HG02798 (cell line): ENCODE measurements at regions not wholly inside any gene's neighbourhood (a gene's known extent, or its start where the extent isn't known, plus 50 kb on each side); places are given as distances from the start of the nearest gene placed in this dataset.
A peak's percentile ranks its signal among the peaks of the same experiment; 100 is the strongest.

Source experiments
- ATAC-seq: cut with Tn5 transposase; IDR thresholded peaks from one replicate; pipeline ENCODE4 v1.9.1; 2021; ENCODE audit warnings: mild to moderate bottlenecking; ENCODE audit not compliant: unreplicated experiment, poor library complexity

- ATAC-seq = no peak
Measured at GRCh38 chr3:59551834-59552233, 502.0 kb upstream of the CFAP20DC start.

GRCh38 chr3:59549962-59550361, 500.1 kb upstream of the CFAP20DC start:
- no peak for ATAC-seq

- ATAC-seq = no peak
Measured at GRCh38 chr3:59547874-59548273, 498.0 kb upstream of the CFAP20DC start.

- ATAC-seq = no peak
Measured at GRCh38 chr3:59546522-59546921, 496.7 kb upstream of the CFAP20DC start.

- no peak for ATAC-seq
Measured at GRCh38 chr3:59545374-59545773, 495.5 kb upstream of the CFAP20DC start.

- no peak for ATAC-seq
Measured at GRCh38 chr3:59542276-59542675, 492.5 kb upstream of the CFAP20DC start.

GRCh38 chr3:59540696-59541095, 490.9 kb upstream of the CFAP20DC start:
- ATAC-seq = peak; percentile 97

GRCh38 chr3:59540241-59540640, 490.4 kb upstream of the CFAP20DC start:
- ATAC-seq = no peak

- no peak for ATAC-seq
Measured at GRCh38 chr3:59538753-59539432, 489.1 kb upstream of the CFAP20DC start.

- ATAC-seq = no peak
Measured at GRCh38 chr3:59535791-59536221, 486.0 kb upstream of the CFAP20DC start.

- no peak for ATAC-seq
Measured at GRCh38 chr3:59531994-59532393, 482.2 kb upstream of the CFAP20DC start.

- no peak for ATAC-seq
Measured at GRCh38 chr3:59531066-59531745, 481.4 kb upstream of the CFAP20DC start.

- ATAC-seq = no peak
Measured at GRCh38 chr3:59528251-59528650, 478.4 kb upstream of the CFAP20DC start.

GRCh38 chr3:59527493-59527892, 477.7 kb upstream of the CFAP20DC start:
- ATAC-seq = no peak

GRCh38 chr3:59526999-59527398, 477.2 kb upstream of the CFAP20DC start:
- ATAC-seq = no peak

GRCh38 chr3:59522550-59522949, 472.7 kb upstream of the CFAP20DC start:
- ATAC-seq = no peak

- ATAC-seq = no peak
Measured at GRCh38 chr3:59519094-59519493, 469.3 kb upstream of the CFAP20DC start.

GRCh38 chr3:59518283-59519055, 468.6 kb upstream of the CFAP20DC start:
- ATAC-seq = no peak

GRCh38 chr3:59517388-59517787, 467.6 kb upstream of the CFAP20DC start:
- ATAC-seq = no peak

- no peak for ATAC-seq
Measured at GRCh38 chr3:59515966-59516365, 466.1 kb upstream of the CFAP20DC start.

- no peak for ATAC-seq
Measured at GRCh38 chr3:59514865-59515482, 465.1 kb upstream of the CFAP20DC start.
